ENCODE measurements at regions not wholly inside any gene's neighbourhood (a gene's known extent, or its start where the extent isn't known, plus 50 kb on each side); places are given as distances from the start of the nearest gene placed in this dataset.
A peak's percentile ranks its signal among the peaks of the same experiment; 100 is the strongest.

GRCh38 chr5:111977436-111977829 is 220.4 kb upstream of the NREP start:
- Histone ChIP-seq H3K18ac (ENCODE audit: low read depth, low read length) (peak overlapping the region; percentile 65; the same call in 1 of the 2 replicates), H2BK20ac (ENCODE audit: low read depth, low read length) (peak overlapping the region; percentile 91; the same call in 1 of the 2 replicates), H2BK120ac (ENCODE audit: low read depth, low read length) (peak overlapping the region; percentile 82), H2AK5ac (ENCODE audit: low read depth, low read length) (peak overlapping the region; percentile 35; the same call in 1 of the 2 replicates), H3K9ac (ENCODE audit: low read depth, low read length) (no peak overlapping the region), H2AK9ac (replicated peaks; ENCODE audit: low read depth, low read length, poor library complexity) (no peak overlapping the region), H3K4me3 (ENCODE audit: insufficient read depth, low read depth, low read length) (no peak overlapping the region), H2BK5ac (ENCODE audit: low read depth, low read length, poor library complexity, severe bottlenecking) (peak overlapping the region; percentile 75), H3K9me3 (ENCODE audit: control insufficient read depth, insufficient read depth, low read length) (no peaks in the 10 kb centered on the region), H3K4me2 (ENCODE audit: low read depth, low read length) (no peak overlapping the region), H3K4ac (ENCODE audit: low read depth, low read length) (peak overlapping the region; percentile 71), H3K4me1 (ENCODE audit: control insufficient read depth, insufficient read depth, low read length) (peaks cover 12% of the 10 kb centered on the region), H3K14ac (replicated peaks; ENCODE audit: low read depth, low read length) (peak overlapping the region; percentile 73; the same call in 1 of the 2 replicates), H4K20me1 (ENCODE audit: insufficient read depth, low read length) (no peaks in the 10 kb centered on the region), H3K9me1 (ENCODE audit: insufficient read depth, low read length) (peaks cover 7% of the 10 kb centered on the region), H4K8ac (ENCODE audit: low read depth in 2 of 2, low read length in 2 of 2) (peak overlapping the region; percentile 46 to 55; a peak in 2 of 4 replicates), H3K27ac (ENCODE audit: insufficient read depth, low read length) (no peak overlapping the region), H2AFZ (replicated peaks; ENCODE audit: low read length, poor library complexity) (no peak overlapping the region), H4K91ac (ENCODE audit: insufficient read depth, low read depth, low read length) (no peak overlapping the region), H3K23ac (ENCODE audit: low read depth, low read length) (no peak overlapping the region), H3K36me3 (ENCODE audit: control insufficient read depth, insufficient read depth, low read length) (no peaks in the 10 kb centered on the region), H3K79me1 (ENCODE audit: low read depth in 1 of 2, low read length in 2 of 2) (no peaks in the 10 kb centered on the region), H2BK15ac (ENCODE audit: low read depth, low read length) (peak overlapping the region; percentile 72; the same call in 1 of the 3 replicates), H3K27me3 (ENCODE audit: control insufficient read depth, insufficient read depth, low read length) (no peaks in the 10 kb centered on the region), H4K5ac (ENCODE audit: low read depth, low read length) (peak overlapping the region; percentile 10; the same call in 1 of the 2 replicates), H3K56ac (ENCODE audit: extremely low read depth, insufficient read depth, low read length) (no peak overlapping the region)
- ATAC-seq (ENCODE audit: low read depth) (no peak), DNase-seq (no peak)
- ChIA-PET POLR2A (ENCODE audit: unreplicated experiment) (no interaction called here), CTCF (no interaction called here)
- dilution Hi-C loops (cut with HindIII; ENCODE audit: low sequenced_read_pairs, unreplicated experiment) = no loop called here
- intact Hi-C loops (cut with micrococcal nuclease) = no loop called here
- no CpG with 5 or more reads among the region's 2 CpGs for WGBS, 2 experiments (ENCODE audit: extremely low coverage in 2 of 2, insufficient read length in 1 of 2)
- in situ Hi-C loops (cut with MboI; ENCODE audit: low sequenced_read_pairs) = no loop called here
- no TSS peak for BruUV-seq (replicated peaks)
- TF ChIP-seq POLR2A (IDR thresholded peaks at IDR 0.05; ENCODE audit: low read depth, low read length) (no peak), MAZ (IDR thresholded peaks at IDR 0.05; ENCODE audit: borderline replicate concordance, low read depth, low read length) (no peak), CEBPB (IDR thresholded peaks at IDR 0.05; ENCODE audit: low read depth, low read length) (no peak), MAFK (IDR thresholded peaks at IDR 0.05; ENCODE audit: low read depth, low read length) (no peak), ELK1 (IDR thresholded peaks at IDR 0.05; ENCODE audit: borderline replicate concordance, low read depth, low read length) (no peak), MXI1 (IDR thresholded peaks at IDR 0.05; ENCODE audit: borderline replicate concordance, low read depth, low read length) (no peak), FOS (IDR thresholded peaks at IDR 0.05; ENCODE audit: low read depth, low read length) (no peak), NFE2L2 (IDR thresholded peaks at IDR 0.05; ENCODE audit: low read depth, low read length) (no peak), CTCF (conservative IDR thresholded peaks at IDR 0.05; ENCODE audit: low read depth, low read length) (no peak), USF2 (IDR thresholded peaks at IDR 0.05; ENCODE audit: low read depth, low read length) (no peak), RFX5 (IDR thresholded peaks at IDR 0.05; ENCODE audit: low read depth, low read length) (no peak), RAD21 (IDR thresholded peaks at IDR 0.05; ENCODE audit: low read length) (no peak), RCOR1 (IDR thresholded peaks at IDR 0.05; ENCODE audit: insufficient replicate concordance, low read length) (no peak), SMC3 (IDR thresholded peaks at IDR 0.05; ENCODE audit: low read depth, low read length) (no peak), CHD1 (IDR thresholded peaks at IDR 0.05; ENCODE audit: low read depth, low read length) (no peak), BHLHE40 (IDR thresholded peaks at IDR 0.05; ENCODE audit: low read depth, low read length) (no peak)
